Suprapubic skin (tissue), 4 donors: ENCODE measurements at regions not wholly inside any gene's neighbourhood (a gene's known extent, or its start where the extent isn't known, plus 50 kb on each side); places are given as distances from the start of the nearest gene placed in this dataset.

Experiments used
- DNase-seq, 2 donors: peaks; one replicate each; pipeline ENCODE4 v3.0.0-alpha.2; 2019; ENCODE audit warnings: low spot score in 2 of 2
- H3K27ac ChIP-seq: fragments of 200-600 bp; sonication (generic); one replicate; pipeline ENCODE4 v1.5.1; 2019
- H3K27me3 ChIP-seq: fragments of 200-600 bp; sonication (generic); one replicate; pipeline ENCODE4 v1.5.1; 2019
- H3K36me3 ChIP-seq: fragments of 200-600 bp; sonication (generic); one replicate; pipeline ENCODE4 v1.5.1; 2019
- H3K4me1 ChIP-seq: fragments of 200-600 bp; sonication (generic); one replicate; pipeline ENCODE4 v1.5.1; 2019
- H3K4me3 ChIP-seq: fragments of 200-600 bp; sonication (generic); one replicate; pipeline ENCODE4 v1.5.1; 2019; ENCODE audit warnings: mild to moderate bottlenecking
- H3K9me3 ChIP-seq: fragments of 200-600 bp; sonication (generic); one replicate; pipeline ENCODE4 v1.5.1; 2019
- CTCF ChIP-seq, 2 donors: fragments of 200-600 bp in 1 of 2; fragments of 450-650 bp in 1 of 2; sonication (generic) in 1 of 2; IDR thresholded peaks; one replicate each; pipeline ENCODE4 v1.5.1; 2016 to 2019; ENCODE audit warnings: antibody characterized with exemption in 2 of 2, mild to moderate bottlenecking in 1 of 2, moderate library complexity in 1 of 2
- EP300 ChIP-seq: sonication (generic); formaldehyde crosslinking; IDR thresholded peaks from one replicate; pipeline ENCODE4 v1.6.1; 2017; ENCODE audit warnings: antibody characterized with exemption
- POLR2A ChIP-seq, 2 donors: fragments of 450-650 bp; IDR thresholded peaks; one replicate each; pipeline ENCODE4 v1.6.1; 2017; ENCODE audit warnings: antibody characterized with exemption in 2 of 2, mild to moderate bottlenecking in 2 of 2, moderate library complexity in 2 of 2
- POLR2AphosphoS5 ChIP-seq, 3 donors: sonication (generic); formaldehyde crosslinking; IDR thresholded peaks; one replicate each; pipeline ENCODE4 v1.6.1; 2017; ENCODE audit warnings: antibody characterized with exemption in 3 of 3
- WGBS: methylation state at CpG from one replicate; pipeline ENCODE4 v1.1.5; 2018; 5-methylcytosine and 5-hydroxymethylcytosine counted together

- TF ChIP-seq CTCF (IDR thresholded peaks at IDR 0.05) (no peak), POLR2AphosphoS5 (IDR thresholded peaks at IDR 0.05) (no peak), POLR2A (IDR thresholded peaks at IDR 0.05) (no peak), EP300 (no peak)
- Histone ChIP-seq H3K36me3 (no peaks in the 10 kb centered on the region), H3K27me3 (no peaks in the 10 kb centered on the region), H3K4me1 (no peaks in the 10 kb centered on the region), H3K27ac (no peak overlapping the region), H3K4me3 (no peak overlapping the region), H3K9me3 (no peaks in the 10 kb centered on the region)
- DNase-seq, result no peak
- 77% methylated on average over 5 of the region's 5 CpGs for WGBS
These were observed 429.6 kb upstream of the MDFIC2 start for GRCh38 chr3:70742081-70742480.

- no peaks in the 10 kb centered on the region for H3K27me3 ChIP-seq
- WGBS, result 79% methylated on average over 4 of the region's 4 CpGs
- H3K4me1 ChIP-seq, result no peaks in the 10 kb centered on the region
- no peak overlapping the region for H3K27ac ChIP-seq
- no peak overlapping the region for H3K4me3 ChIP-seq
- no peaks in the 10 kb centered on the region for H3K36me3 ChIP-seq
- no peak for DNase-seq
- no peaks in the 10 kb centered on the region for H3K9me3 ChIP-seq
- TF ChIP-seq POLR2A (IDR thresholded peaks at IDR 0.05), result no peak
- no peak for TF ChIP-seq CTCF (IDR thresholded peaks at IDR 0.05)
- TF ChIP-seq POLR2AphosphoS5 (IDR thresholded peaks at IDR 0.05), result no peak
- no peak for TF ChIP-seq EP300
These were observed 428.4 kb upstream of the MDFIC2 start for GRCh38 chr3:70740872-70741271.

GRCh38 chr3:70740071-70740470 lies 427.6 kb upstream of the MDFIC2 start:
- Histone ChIP-seq H3K4me3 (no peak overlapping the region), H3K27me3 (no peaks in the 10 kb centered on the region), H3K9me3 (no peaks in the 10 kb centered on the region), H3K4me1 (no peaks in the 10 kb centered on the region), H3K36me3 (no peaks in the 10 kb centered on the region), H3K27ac (no peak overlapping the region)
- TF ChIP-seq POLR2A (IDR thresholded peaks at IDR 0.05) (no peak), POLR2AphosphoS5 (IDR thresholded peaks at IDR 0.05) (no peak), EP300 (no peak), CTCF (IDR thresholded peaks at IDR 0.05) (no peak)
- WGBS, result 96% methylated on average over 1 of the region's 1 CpG
- DNase-seq, result no peak

- TF ChIP-seq POLR2A (IDR thresholded peaks at IDR 0.05), result no peak
- Histone ChIP-seq H3K4me1 (no peaks in the 10 kb centered on the region), H3K36me3 (no peaks in the 10 kb centered on the region), H3K27ac (no peak overlapping the region), H3K27me3 (no peaks in the 10 kb centered on the region), H3K9me3 (no peaks in the 10 kb centered on the region), H3K4me3 (no peak overlapping the region)
- 58% methylated on average over 4 of the region's 4 CpGs for WGBS
- DNase-seq, result no peak
These were observed 425.8 kb upstream of the MDFIC2 start for GRCh38 chr3:70738291-70738681.

- Histone ChIP-seq H3K36me3 (no peaks in the 10 kb centered on the region), H3K27me3 (no peaks in the 10 kb centered on the region), H3K27ac (no peak overlapping the region), H3K4me1 (no peaks in the 10 kb centered on the region), H3K9me3 (no peaks in the 10 kb centered on the region), H3K4me3 (no peak overlapping the region)
- 28% methylated on average over 2 of the region's 2 CpGs for WGBS
- no peak for DNase-seq
- TF ChIP-seq CTCF (IDR thresholded peaks at IDR 0.05) (no peak), POLR2A (IDR thresholded peaks at IDR 0.05) (no peak), POLR2AphosphoS5 (IDR thresholded peaks at IDR 0.05) (no peak), EP300 (no peak)
These were observed 425.3 kb upstream of the MDFIC2 start for GRCh38 chr3:70737666-70738290.

DNA sequence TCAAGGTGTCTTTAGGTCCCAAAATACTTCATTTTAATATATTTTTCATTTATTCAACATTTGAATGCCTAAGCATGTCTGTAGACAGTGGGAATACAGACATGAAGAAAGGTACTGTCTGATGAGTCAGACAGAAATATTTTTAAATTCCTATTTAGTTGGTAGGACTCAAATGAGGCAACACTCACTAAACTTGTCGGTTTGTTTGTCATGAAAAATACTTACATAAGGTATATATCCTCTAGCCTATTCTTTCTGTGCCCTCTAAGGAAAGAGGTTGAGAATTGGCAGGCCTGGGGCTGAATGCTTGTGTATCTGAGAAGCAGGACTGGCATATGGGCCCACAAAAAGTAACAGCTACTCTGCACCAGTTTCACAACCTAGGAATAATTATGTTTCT lies 423.6 kb upstream of the MDFIC2 start:
- no peaks in the 10 kb centered on the region for H3K4me1 ChIP-seq
- WGBS, result 47% methylated on average over 1 of the region's 1 CpG
- H3K27ac ChIP-seq, result no peak overlapping the region
- no peaks in the 10 kb centered on the region for H3K27me3 ChIP-seq
- TF ChIP-seq CTCF (IDR thresholded peaks at IDR 0.05), result no peak
- TF ChIP-seq EP300, result no peak
- TF ChIP-seq POLR2AphosphoS5 (IDR thresholded peaks at IDR 0.05), result no peak
- TF ChIP-seq POLR2A (IDR thresholded peaks at IDR 0.05), result no peak
- H3K9me3 ChIP-seq, result no peaks in the 10 kb centered on the region
- no peaks in the 10 kb centered on the region for H3K36me3 ChIP-seq
- no peak overlapping the region for H3K4me3 ChIP-seq
- DNase-seq, result no peak
